SU-DHL-6 (cell line): ENCODE measurements at regions not wholly inside any gene's neighbourhood (a gene's known extent, or its start where the extent isn't known, plus 50 kb on each side); places are given as distances from the start of the nearest gene placed in this dataset.

Experiments used
- CTCF ChIP-seq: fragments of 200-600 bp; sonication (generic); IDR thresholded peaks from one replicate; pipeline ENCODE4 v1.5.1; 2017; ENCODE audit warnings: antibody characterized with exemption, mild to moderate bottlenecking, low read length, moderate library complexity; ENCODE audit not compliant: insufficient read depth, poor library complexity, severe bottlenecking
- EZH2phosphoT487 ChIP-seq: fragments of 200-600 bp; sonication (generic), shearing (Covaris generic); conservative IDR thresholded peaks from 2 replicates; pipeline ENCODE4 v1.6.1; 2018; ENCODE audit warnings: mild to moderate bottlenecking, antibody characterized with exemption, low read length, moderate library complexity, mixed read lengths

DNA sequence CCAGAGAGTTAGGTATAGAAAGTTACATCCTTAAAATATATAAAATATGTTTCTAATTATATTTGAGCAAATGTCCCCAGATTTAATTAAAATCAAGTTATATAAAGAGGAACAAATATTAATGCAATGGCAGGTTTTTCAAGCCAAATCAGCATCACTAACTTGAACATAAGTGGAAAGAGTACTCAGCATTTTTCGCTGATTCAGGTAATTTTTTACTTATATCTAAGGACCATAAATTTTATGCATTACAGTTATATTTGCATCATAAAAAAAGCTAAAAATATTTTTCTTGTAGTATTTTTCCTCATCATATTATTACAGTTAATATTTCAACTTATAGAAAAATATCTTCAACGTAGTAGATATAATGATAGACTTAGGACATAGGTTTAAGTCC is 1047.4 kb downstream of the FAM133A start:
- TF ChIP-seq CTCF (no peak), EZH2phosphoT487 (no peak)
